Panc1 (cell line): ENCODE measurements at regions not wholly inside any gene's neighbourhood (a gene's known extent, or its start where the extent isn't known, plus 50 kb on each side); places are given as distances from the start of the nearest gene placed in this dataset.

Source experiments
- ATAC-seq: fragments of 200-7000 bp; cut with Tn5 transposase; 2 replicates; pipeline ENCODE4 v1.9.1; 2020; ENCODE audit warnings: mild to moderate bottlenecking, moderate library complexity
- BruUV-seq: library from RNA; stranded (reverse); fragments of 400-500 nt; replicated peaks from 2 replicates; lab custom pipeline; 2021; lab: Mats Ljungman, UMichigan
- CTCF ChIA-PET: fragments of 300-600 bp; sonication (Branson Sonifier 250); formaldehyde crosslinking; loops from one replicate; lab custom pipeline; 2022; ENCODE audit warnings: antibody characterized with exemption; lab: Charles Lee
- POLR2A ChIA-PET: fragments of 300-600 bp; sonication (Branson Sonifier 250); formaldehyde crosslinking; loops from one replicate; lab custom pipeline; 2022; ENCODE audit warnings: antibody characterized with exemption; lab: Charles Lee
- DNase-seq: peaks from one replicate; pipeline ENCODE4 v3.0.0-alpha.2; 2010; ENCODE audit warnings: low read depth, low spot score
- H3K27ac ChIP-seq: 2 replicates; pipeline ENCODE4 v1.5.1; 2011; ENCODE audit warnings: mild to moderate bottlenecking, low read length, inconsistent platforms
- H3K27me3 ChIP-seq: fragments of 200-500 bp; sonication (Bioruptor generic); 2 replicates; pipeline ENCODE4 v1.6.0; 2014; ENCODE audit warnings: low read length, inconsistent platforms; ENCODE audit not compliant: control insufficient read depth, insufficient read depth
- H3K36me3 ChIP-seq: fragments of 200-500 bp; sonication (Bioruptor generic); 2 replicates; pipeline ENCODE4 v1.5.1; 2014; ENCODE audit warnings: inconsistent platforms, mild to moderate bottlenecking, low read length, moderate library complexity; ENCODE audit not compliant: control insufficient read depth, insufficient read depth
- H3K4me1 ChIP-seq: 2 replicates; pipeline ENCODE4 v1.5.1; 2011; ENCODE audit warnings: inconsistent platforms, mild to moderate bottlenecking, low read length, moderate library complexity; ENCODE audit not compliant: control insufficient read depth, insufficient read depth
- H3K4me3 ChIP-seq, 2 experiments: 2 replicates each; pipeline ENCODE4 v1.5.1; 2011 to 2012; ENCODE audit warnings: low read depth in 2 of 2, low read length in 2 of 2, mild to moderate bottlenecking in 2 of 2, inconsistent platforms in 1 of 2, moderate library complexity in 1 of 2
- H3K9me3 ChIP-seq: fragments of 200-500 bp; sonication (Bioruptor generic); 2 replicates; pipeline ENCODE4 v1.5.1; 2014; ENCODE audit warnings: low read depth, mild to moderate bottlenecking, inconsistent platforms, low read length, moderate library complexity; ENCODE audit not compliant: control insufficient read depth, insufficient read depth
- CTCF ChIP-seq: fragments of 450-650 bp; IDR thresholded peaks from 2 replicates; pipeline ENCODE4 v1.5.1; 2017; ENCODE audit warnings: mild to moderate bottlenecking
- POLR2AphosphoS5 ChIP-seq: IDR thresholded peaks from 2 replicates; pipeline ENCODE4 v1.6.1; 2012; ENCODE audit warnings: mild to moderate bottlenecking, low read depth, low read length, moderate library complexity
- REST ChIP-seq, 2 experiments: IDR thresholded peaks; 2 replicates each; pipeline ENCODE4 v1.6.1; 2011 to 2012; ENCODE audit warnings: low read depth in 2 of 2, control low read depth in 1 of 2, low read length in 1 of 2, mild to moderate bottlenecking in 1 of 2, moderate library complexity in 1 of 2; ENCODE audit not compliant: insufficient read depth in 1 of 2
- SIN3A ChIP-seq: IDR thresholded peaks from 2 replicates; pipeline ENCODE4 v1.6.1; 2012; ENCODE audit warnings: low read depth, mild to moderate bottlenecking, low read length, moderate library complexity, borderline replicate concordance; ENCODE audit not compliant: insufficient read depth
- TCF7L2 ChIP-seq: IDR thresholded peaks from 2 replicates; pipeline ENCODE4 v1.6.1; 2011; ENCODE audit warnings: mild to moderate bottlenecking, low read depth, low read length, inconsistent platforms
- in situ Hi-C: cut with HindIII; loops from 2 replicates; pipeline ENCODE4 v1.10.0; 2016; ENCODE audit warnings: low sequenced_read_pairs, low pct_unique_long_range_greater_than_20kb
- intact Hi-C: fragments of 100-400 bp; cut with micrococcal nuclease; formaldehyde crosslinking; loops from one replicate; pipeline ENCODE4 v1.10.0; 2022; ENCODE audit not compliant: unreplicated experiment

- no peaks in the 10 kb centered on the region for H3K36me3 ChIP-seq
- ChIA-PET CTCF (no interaction called here), POLR2A (no interaction called here)
- no peak overlapping the region for H3K27ac ChIP-seq
- no peak for TF ChIP-seq POLR2AphosphoS5
- TF ChIP-seq CTCF = no peak
- no peak for TF ChIP-seq REST (IDR thresholded peaks at IDR 0.05; ENCODE audit: insufficient read depth in 1 of 2, low read depth in 2 of 2, low read length in 1 of 2)
- TF ChIP-seq TCF7L2 = no peak
- no peak for TF ChIP-seq SIN3A
- intact Hi-C loops = no loop called here
- ATAC-seq (no peak), DNase-seq (no peak)
- in situ Hi-C loops = no loop called here
- no peaks in the 10 kb centered on the region for H3K9me3 ChIP-seq
- no peaks in the 10 kb centered on the region for H3K4me1 ChIP-seq
- no TSS peak for BruUV-seq
- H3K4me3 ChIP-seq = no peak overlapping the region
- no peaks in the 10 kb centered on the region for H3K27me3 ChIP-seq
Observed at GRCh38 chr16:52786091-52786490, 239.1 kb upstream of the TOX3 start.

- in situ Hi-C loops (no loop called here), intact Hi-C loops (no loop called here)
- POLR2A ChIA-PET = no interaction called here
- DNase-seq = no peak
- Histone ChIP-seq H3K36me3 (no peaks in the 10 kb centered on the region), H3K27me3 (no peaks in the 10 kb centered on the region), H3K9me3 (no peaks in the 10 kb centered on the region), H3K27ac (no peak overlapping the region), H3K4me3 (no peak overlapping the region), H3K4me1 (no peaks in the 10 kb centered on the region)
- ATAC-seq = no peak
- no TSS peak for BruUV-seq
- CTCF ChIA-PET = no interaction called here
- no peak for TF ChIP-seq CTCF
Observed at GRCh38 chr16:52785653-52786052, 238.7 kb upstream of the TOX3 start.

- no peak for TF ChIP-seq CTCF
- TF ChIP-seq SIN3A = no peak
- no peak for TF ChIP-seq TCF7L2
- TF ChIP-seq REST (IDR thresholded peaks at IDR 0.05; ENCODE audit: insufficient read depth in 1 of 2, low read depth in 2 of 2, low read length in 1 of 2) = no peak
- no peak for TF ChIP-seq POLR2AphosphoS5
- ATAC-seq (no peak), DNase-seq (no peak)
- H3K36me3 ChIP-seq = no peaks in the 10 kb centered on the region
- no peak overlapping the region for H3K4me3 ChIP-seq
- no peaks in the 10 kb centered on the region for H3K27me3 ChIP-seq
- no peaks in the 10 kb centered on the region for H3K9me3 ChIP-seq
- no peak overlapping the region for H3K27ac ChIP-seq
- POLR2A ChIA-PET = no interaction called here
- in situ Hi-C loops (no loop called here), intact Hi-C loops (no loop called here)
- BruUV-seq = no TSS peak
- CTCF ChIA-PET = no interaction called here
- H3K4me1 ChIP-seq = no peaks in the 10 kb centered on the region
Observed at GRCh38 chr16:52783616-52784015, 236.7 kb upstream of the TOX3 start.
